Stimulated activated CD8-positive, alpha-beta memory T cell treated with anti-CD3 and anti-CD28 coated beads, Interleukin-7, amount 100 ng/mL, for 4 hours (primary cell): ENCODE measurements at regions not wholly inside any gene's neighbourhood (a gene's known extent, or its start where the extent isn't known, plus 50 kb on each side); places are given as distances from the start of the nearest gene placed in this dataset.

ENCODE experiments used
- DNase-seq, 2 donors: peaks; one replicate each; pipeline ENCODE4 v3.0.0-alpha.2; 2020; ENCODE audit warnings: low read depth in 2 of 2

DNA sequence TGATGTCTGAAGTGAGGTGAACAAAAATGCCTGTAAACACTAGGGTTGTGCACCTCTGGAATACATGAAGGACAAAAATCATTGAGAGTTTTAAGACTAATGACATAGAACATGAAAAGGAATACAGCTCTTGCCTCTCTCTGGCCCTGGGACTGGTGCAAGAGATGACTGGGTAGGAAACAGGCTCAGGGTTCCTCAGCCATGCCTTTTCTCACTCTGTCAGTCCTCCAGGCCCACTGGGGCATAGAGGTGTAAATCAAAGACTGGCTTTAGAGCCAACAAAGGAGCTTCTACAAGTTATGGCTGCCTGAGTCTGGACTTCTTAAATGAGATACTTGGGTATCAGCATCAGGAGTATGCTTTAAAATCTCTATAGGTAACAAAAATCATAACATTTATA is 554.7 kb upstream of the KCNMB2 start:
- no peak for DNase-seq

DNA sequence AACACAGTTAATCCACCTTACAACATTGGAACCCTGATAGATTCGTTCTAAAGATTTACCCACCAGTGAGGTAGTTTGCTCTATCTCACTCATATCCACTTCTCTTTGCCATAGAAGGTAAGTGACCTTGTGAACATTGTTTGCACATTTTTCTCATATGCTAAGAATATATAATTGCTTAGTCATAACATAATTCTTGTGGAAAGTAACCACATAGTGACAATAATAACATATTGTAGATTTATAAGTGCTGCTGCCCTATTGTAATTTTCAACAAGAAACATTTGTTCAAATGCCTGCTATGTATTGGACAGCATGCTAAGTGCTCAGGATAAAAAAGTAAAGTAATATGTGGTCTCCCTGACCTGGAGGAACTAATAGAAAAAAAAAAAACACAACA is 554.2 kb upstream of the KCNMB2 start:
- no peak for DNase-seq

DNA sequence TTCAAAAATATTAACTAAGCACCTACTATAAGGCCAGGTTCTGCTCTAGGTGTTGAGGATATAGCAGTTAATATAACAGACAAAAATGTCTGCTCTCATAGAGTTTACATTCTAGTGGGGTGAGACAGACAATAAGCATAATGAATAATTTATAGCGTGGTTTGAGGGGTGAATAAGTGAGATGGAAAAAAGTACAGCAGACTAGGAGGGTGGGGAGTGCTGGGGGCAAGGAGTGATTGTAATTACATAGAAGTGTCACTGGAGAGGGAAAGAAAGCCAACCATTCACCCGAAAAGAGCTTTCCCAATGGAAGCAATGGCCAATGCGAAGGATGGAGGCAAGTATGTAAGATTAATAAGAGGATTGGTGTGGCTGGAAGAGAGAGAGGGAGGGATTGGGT is 552.9 kb upstream of the KCNMB2 start:
- DNase-seq = no peak

DNA sequence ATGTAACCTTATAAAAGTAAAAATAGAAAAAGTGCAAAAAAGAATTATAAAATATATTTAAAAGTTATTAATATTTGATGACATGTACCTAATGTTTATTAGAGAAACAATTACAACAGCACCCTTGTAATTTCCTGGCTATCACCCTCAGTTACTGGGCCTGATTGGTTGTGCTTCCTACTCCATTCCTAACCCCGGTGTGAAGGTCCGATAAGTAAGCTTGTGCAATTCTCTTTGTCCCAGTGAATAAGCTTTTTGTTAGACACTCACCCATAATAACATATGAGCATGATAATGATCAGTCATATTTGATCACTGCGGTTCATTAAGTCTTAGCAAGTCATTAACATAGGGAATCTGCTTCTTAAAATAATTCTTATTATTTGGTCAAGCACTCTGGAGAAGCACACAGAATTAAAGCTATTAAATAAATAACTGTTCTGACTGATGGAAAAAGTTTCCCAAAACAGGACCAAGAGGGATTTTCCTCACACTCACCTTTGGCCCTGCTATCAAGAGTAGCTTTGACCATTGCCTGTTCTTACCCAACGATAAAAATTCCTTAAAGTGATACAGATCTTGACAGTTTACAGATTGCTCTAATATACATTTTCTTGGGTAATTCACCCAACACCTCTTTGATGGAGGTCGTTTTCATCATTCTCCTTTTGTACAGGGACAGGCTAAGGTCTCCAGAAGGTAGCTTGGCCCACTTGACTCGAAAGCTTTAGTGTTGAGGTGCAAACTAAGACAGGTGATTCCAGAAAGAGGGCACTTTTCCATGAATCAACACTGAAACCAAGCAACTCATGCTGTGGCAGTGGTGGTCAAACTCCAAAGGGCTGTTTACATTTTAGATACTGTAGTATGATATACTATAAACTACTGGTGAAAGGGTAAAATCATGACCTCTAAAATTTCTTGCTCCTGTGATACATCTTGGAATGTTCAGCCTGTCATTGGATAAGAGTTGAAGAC is 543.0 kb upstream of the KCNMB2 start:
- DNase-seq = no peak

DNA sequence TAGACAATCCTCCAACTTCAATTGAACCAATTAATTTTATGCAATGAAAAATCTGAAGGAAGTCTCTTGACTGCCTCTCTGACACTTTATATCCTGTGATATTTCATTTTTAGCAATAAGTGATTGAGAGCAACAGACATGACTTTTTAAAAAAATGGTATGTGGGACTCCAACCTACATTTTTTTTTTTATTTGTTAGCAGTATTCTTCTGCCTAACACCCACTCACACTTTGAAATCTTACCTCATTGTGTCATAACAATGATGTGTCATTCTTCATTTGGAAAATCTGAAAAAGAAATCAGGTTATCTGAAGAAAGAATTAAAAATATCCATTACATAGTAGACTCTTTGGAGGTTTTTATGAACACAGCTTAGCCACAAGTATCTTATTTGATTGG is 541.3 kb upstream of the KCNMB2 start:
- no peak for DNase-seq

DNA sequence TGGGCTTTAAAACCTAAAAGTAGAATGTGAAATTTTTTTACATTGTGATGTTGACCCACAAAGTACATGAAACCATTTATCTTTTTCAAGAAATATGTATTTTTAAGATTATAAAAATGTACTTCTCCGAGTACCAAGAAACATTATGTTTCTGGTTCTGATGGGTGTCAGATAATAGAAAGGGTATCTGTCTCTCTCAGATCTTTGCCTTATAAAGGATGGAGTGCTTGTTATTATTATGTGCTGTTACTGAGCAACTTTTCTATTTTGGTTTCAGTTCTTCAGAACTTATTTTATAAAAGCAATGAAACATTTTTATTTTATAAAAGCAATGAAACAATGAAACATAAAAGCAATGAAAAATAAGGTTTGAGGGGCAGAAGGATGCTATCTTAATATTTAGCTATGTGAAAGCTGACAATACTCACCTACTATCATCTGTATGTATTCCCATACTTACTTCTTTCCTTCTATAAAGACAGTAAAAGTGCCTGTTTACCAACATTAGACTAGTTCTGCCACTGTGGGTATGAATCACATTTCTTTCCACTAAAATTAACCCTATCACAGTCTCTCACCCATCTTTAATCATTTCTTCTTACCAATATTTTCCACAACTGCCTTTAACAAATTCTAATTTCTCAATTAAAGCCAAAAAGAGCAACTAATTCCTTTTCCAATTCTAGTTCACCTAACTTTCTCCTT is 540.7 kb upstream of the KCNMB2 start:
- DNase-seq = no peak

DNA sequence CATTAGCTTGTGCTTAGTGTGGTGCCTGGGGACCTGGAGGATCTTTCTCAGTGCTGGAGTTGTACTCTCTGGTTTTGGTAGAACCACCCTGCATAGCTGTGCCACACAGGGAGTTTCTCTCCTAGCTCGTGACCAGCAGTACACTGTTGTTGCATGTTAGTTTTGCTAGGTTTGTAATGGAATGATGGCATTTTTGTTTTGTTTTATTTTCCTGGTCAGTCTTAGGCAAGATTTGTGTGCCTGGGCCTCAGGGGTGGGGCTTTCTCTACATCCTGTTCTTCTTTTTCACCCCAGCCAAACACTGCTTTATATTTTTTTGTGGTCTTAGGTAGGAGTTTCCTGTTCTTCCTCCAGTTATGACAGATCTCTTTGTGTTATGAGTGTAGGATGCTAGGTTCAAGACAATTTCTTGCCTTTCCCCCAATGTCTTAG is 534.5 kb upstream of the KCNMB2 start:
- DNase-seq = no peak

DNA sequence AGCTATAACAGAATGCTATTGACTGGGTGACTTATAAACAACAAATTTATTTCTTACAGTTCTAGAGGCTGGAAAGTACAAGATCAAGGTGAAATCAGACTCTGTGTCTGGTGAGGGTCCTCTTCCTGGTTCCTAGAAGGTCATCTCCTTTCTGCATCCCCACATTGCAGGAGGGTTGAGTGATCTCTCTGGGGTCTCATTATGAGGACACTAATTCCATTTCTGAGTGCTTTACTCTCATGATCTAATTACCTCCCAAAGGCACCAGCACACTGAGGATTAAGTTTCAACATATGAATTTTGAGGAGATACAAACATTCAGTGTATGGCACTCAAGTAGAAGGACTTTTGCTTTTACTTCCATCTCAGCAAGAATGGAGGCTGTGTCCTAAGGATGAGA is 534.1 kb upstream of the KCNMB2 start:
- no peak for DNase-seq

DNA sequence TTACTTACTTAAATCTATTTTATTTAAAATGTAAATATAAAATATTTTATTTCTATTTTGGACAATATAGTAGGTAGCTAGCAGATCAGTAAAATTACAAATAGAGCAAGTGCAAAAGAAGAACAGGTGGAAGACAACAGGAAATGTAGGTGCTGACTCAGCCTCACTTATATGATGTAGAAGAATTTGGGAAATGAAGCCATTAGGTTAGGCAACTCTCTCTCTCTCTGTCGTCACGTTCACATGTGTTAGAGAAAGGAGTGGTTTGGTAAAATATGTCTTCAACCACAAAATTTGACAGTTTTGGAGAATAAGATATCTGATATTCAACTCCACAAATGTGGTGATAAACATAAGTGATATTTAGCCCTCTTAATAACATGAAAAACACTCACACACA is 532.5 kb upstream of the KCNMB2 start:
- DNase-seq = no peak

DNA sequence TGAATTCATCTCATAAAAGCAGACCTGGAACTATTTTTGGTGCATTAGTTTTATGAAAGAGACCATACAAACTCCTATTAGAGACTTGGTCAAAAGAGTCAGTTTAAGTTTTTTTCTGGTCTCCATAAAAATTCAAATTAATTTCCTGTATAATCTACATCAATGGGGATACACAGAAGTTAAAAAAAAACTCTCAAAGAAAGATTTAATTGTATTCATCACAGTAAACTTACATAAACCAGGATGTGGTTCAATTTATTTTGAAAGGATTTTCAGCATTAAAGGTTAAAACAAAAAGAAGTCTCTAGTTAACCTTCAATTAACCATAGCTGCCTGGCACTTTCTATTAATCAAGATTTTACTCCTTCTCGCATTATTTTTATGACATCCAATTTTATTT is 530.3 kb upstream of the KCNMB2 start:
- no peak for DNase-seq

DNA sequence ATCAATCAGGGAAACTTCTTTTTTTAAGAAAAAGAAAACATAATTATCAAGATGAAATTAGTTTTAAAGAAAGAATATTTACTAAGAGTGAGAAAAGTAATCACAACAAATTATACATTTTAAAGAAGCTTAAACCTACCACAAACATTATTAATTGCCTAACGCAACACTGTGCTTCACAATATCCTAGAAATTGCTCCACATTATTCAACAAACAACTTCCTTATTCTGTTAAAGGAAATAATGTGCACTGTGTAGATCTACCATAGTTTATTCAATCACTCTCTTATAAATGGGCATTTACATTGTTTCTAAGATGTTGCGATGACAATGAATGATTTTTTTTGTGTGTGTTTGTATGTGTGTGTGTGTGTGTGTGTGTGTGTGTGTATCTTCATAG is 525.9 kb upstream of the KCNMB2 start:
- no peak for DNase-seq

DNA sequence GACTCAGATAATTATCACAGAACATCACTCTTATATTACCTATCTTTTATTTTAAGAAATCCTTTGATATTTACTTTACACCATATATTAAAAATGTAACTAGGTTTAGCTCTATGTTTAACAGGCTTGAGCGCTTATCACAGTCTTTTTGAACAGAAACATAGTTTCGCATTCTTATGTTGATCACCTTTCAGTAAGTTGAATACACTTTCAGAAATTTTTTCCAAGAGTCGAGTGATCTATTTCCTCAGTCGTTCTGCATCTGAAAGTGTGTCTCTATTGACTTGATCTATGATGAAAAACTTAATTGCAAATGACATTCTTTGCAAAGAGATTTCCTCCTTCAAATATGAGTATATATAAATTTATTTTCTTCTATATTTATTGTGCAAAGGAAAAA is 516.6 kb upstream of the KCNMB2 start:
- DNase-seq = no peak

DNA sequence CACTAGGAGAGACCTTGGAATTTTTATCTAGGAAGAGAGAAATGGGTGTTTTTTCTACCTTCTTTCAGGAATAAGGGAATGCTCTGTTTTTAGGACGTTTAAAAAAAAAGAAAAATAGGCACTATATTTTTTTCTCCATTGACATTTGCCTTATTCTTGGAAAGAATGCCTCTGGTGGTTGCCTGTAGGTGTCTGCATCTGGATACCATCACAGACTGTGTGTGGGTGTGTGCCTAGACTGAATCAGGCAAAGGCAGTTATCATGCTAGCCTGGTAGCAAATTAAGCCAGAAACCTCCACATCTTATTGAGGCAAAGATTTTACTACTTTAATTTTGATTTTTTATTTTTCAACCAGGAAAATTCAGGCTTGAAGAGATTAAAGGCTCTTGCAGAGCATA is 513.6 kb upstream of the KCNMB2 start:
- DNase-seq = no peak

DNA sequence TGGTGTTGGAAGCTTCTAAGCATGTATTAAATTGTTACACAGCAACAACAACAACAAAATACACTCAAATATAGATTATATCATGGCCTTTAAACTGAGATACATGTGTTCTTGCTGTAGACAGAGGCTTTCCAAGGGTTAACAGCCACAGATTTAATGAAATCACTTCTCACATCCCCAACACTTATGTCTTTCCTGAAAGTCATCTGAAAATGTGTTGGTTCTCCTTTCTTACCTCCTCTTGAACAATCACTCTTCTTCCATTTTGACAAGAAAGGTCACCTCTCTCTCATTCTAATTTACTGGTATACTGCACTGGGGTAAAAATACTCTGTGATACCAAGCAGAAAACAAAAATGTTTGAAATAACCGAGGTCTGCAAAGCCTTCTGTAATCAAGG is 507.3 kb upstream of the KCNMB2 start:
- DNase-seq = no peak

DNA sequence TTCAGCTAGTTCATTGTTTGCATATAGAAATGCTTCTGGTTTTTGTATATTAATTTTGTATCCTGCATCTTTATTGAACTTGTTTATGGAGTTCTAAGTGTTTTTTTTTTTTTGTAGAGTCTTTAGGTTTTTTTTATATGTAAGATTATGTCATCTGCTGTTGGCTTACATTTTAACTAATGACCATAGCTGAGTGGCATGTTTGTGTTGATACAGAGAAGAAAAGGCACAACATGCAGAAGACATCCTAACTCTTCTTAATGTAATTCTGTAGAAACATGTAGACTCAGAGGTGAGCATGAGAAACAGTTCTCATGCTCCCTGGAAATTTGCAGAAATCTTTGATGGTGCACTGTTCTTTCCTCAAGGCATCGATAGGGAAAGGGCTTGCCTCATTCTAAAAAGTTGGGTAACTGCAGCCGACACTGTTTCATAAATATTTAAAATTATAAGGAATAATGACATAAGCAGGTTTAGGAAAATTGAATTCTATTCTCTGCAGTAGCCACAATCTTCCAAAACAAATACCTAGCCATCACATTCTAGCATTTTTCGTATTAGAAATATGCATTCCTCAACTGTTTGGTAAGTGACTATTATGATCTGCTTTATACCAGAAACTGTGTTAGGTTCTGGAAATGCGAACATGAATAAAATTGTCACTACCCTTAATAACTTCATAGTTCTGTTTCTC is 499.6 kb upstream of the KCNMB2 start:
- DNase-seq = no peak

DNA sequence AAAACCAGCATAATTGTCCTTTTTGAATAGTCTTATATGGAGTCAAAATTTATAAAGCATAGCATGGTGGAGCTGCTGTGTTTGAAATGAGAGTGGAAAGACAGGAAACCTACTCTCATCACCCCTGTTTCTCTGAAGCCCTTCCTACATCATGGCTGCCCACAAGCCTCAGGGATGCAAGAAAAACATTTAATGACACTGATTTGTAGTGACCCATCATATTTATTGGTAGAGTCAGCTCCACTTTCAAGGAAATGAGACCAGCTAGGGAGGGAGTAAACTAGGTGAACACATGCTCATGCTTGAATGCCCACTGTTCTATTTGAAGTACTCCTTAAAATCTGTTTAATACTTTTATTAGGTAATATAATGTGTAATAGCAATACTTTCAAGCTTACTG is 494.3 kb upstream of the KCNMB2 start:
- no peak for DNase-seq

DNA sequence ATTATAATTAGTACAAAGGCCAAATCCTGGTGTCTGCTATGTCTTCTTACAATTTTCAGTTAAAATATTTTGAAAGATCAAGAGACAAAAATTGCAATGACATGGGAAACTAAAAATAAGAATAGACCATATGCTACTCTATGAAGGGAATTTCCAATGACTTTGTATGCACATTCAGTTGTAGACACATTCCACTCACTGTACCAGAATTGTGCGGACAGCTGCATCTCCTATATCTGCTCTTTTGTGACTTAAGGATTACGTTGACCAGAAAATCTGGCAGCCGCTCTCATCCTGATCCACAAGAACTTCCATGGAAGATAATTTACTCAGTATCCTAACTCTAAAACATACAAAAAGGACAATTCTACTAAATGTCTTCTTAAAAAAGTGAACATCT is 493.9 kb upstream of the KCNMB2 start:
- no peak for DNase-seq

DNA sequence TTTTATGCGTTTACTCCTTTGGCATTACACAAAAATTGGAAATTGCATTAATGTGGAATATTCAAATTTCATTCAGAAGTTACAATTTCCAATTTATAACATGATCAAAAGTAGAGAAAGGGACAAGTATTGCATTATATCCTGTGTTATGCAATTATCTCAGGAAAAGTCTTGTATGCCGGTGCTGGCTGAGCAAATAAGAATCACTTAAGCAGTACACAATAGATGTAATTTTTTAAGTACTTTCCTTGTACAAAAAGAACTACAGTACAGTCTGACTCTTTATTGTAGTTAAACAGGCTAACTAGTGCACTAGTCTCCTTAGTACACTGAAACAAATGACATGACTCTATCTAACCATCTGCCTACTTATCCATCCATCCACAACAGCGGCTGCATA is 493.2 kb upstream of the KCNMB2 start:
- DNase-seq = no peak

DNA sequence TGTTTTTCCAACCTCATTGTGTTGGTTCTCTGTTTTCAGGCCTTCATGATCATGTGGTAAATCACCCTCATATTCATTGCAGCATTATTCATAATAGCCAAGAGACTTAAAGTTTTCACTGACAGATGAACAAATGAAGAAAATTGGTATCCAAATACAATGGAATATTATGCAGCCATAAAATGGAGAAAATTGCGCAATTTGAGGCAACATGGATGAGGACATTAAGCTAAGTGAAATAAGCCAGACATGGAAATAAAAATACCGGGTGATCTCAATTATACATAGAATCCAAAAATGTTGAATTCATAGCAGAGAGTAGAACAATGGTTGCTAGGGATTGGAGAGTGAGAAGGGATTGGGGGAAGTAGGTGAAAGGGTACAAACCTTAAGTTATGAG is 491.9 kb upstream of the KCNMB2 start:
- DNase-seq = no peak

DNA sequence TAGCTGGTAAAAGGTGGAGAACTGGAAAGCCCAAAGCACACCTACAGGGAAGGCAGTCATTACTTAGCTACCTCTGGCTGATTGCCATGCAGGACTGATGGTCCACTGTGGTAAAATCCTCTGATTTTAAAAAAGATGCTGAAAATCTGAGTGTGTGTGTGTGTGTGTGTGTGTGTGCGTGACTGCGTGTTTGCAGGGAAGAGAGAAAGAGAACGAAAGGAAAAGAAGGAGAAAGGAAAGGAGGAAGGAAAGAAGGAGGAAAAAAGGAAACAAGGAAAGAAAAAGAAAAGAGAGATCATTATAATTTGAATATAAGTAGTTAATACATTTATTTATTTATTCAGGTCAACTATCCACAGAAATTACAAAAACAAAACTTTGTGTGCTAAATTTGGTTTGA is 488.7 kb upstream of the KCNMB2 start:
- no peak for DNase-seq

DNA sequence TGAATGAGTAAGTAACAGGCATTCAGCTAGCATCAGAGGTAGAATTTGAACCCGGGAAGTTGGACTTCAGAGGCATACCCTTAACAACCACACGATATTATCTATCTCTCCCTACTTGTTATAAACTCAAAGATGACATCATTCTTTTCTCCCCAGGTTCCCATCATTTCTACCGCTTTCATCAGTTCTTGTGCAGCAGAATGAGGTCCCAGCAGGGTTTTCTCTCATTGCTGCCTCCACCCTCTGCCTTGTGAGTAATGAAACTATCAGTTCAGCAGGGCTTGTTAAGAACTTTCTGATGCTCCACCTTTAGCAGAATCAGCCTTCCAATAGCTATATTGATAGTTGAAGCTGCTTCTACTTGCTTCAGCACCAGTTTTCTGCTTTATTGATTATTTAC is 487.5 kb upstream of the KCNMB2 start:
- DNase-seq = no peak

DNA sequence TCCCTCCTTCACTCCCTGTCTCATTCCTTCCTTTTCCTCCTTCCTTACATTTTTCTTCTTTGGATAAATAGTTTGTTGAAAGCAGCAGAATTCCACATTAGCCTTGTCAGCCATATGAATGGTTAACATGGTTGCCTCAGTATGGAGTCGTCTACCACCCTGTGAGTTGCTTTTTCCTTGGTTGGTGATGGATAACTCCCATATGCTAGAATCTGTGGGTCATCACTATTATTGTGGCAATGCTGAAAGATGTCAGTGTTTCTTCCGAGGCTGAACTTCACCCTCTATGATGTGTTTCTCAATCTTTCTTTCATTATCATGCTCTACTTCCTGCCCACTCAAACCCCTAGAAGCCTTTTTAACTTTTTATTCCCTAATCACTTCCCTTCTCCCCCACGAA is 481.8 kb upstream of the KCNMB2 start:
- DNase-seq = no peak

DNA sequence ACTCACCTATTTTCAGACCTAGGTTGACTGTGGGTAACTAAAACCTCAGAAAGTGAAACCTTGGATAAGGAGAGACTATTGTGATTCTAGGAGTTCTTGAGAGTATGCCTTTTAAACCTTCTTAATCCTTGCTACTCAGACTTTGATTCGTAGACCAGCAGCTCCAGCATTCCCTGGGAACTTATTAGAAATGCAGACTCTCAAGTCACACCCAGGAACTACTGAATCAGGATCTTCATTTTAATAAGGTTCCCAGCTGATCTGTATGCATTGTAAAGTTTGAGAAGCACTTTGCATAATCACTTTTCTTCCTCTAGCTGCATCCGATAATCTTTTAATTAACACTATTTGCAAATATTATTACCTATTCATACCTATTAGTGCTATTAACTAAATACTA is 480.3 kb upstream of the KCNMB2 start:
- no peak for DNase-seq
